Neural progenitor cell (in vitro differentiated cells): ENCODE measurements at regions not wholly inside any gene's neighbourhood (a gene's known extent, or its start where the extent isn't known, plus 50 kb on each side); places are given as distances from the start of the nearest gene placed in this dataset.
A peak's percentile ranks its signal among the peaks of the same experiment; 100 is the strongest.

ENCODE experiments used
- DNase-seq: peaks from one replicate; pipeline ENCODE4 v3.0.0-alpha.2; 2016; ENCODE audit warnings: low spot score
- H2AFZ ChIP-seq: fragments of 200-600 bp; sonication (generic); replicated peaks from 2 replicates; pipeline ENCODE4 v1.6.1; 2016; ENCODE audit warnings: antibody characterized with exemption
- H3F3A ChIP-seq: fragments of 200-600 bp; sonication (generic); 2 replicates; pipeline ENCODE4 v1.6.1; 2016; ENCODE audit warnings: antibody characterized with exemption, low read depth
- H3K27ac ChIP-seq: fragments of 200-600 bp; sonication (generic); 2 replicates; pipeline ENCODE4 v1.5.1; 2016; ENCODE audit warnings: mild to moderate bottlenecking
- H3K27me3 ChIP-seq: fragments of 200-600 bp; sonication (generic); 2 replicates; pipeline ENCODE4 v1.6.1; 2016; ENCODE audit warnings: mild to moderate bottlenecking, moderate library complexity
- H3K36me3 ChIP-seq: fragments of 200-600 bp; sonication (generic); 2 replicates; pipeline ENCODE4 v1.5.1; 2016
- H3K4me1 ChIP-seq: fragments of 200-600 bp; sonication (generic); 2 replicates; pipeline ENCODE4 v1.6.1; 2016; ENCODE audit warnings: mixed run types
- H3K4me2 ChIP-seq: fragments of 200-600 bp; sonication (generic); 2 replicates; pipeline ENCODE4 v1.6.1; 2016
- H3K4me3 ChIP-seq: fragments of 200-600 bp; sonication (generic); 2 replicates; pipeline ENCODE4 v1.5.1; 2016
- H3K79me2 ChIP-seq: fragments of 200-600 bp; sonication (generic); 2 replicates; pipeline ENCODE4 v1.6.1; 2016; ENCODE audit warnings: low read depth
- H3K9ac ChIP-seq: fragments of 200-600 bp; sonication (generic); 2 replicates; pipeline ENCODE4 v1.6.1; 2016
- H3K9me3 ChIP-seq: fragments of 200-600 bp; sonication (generic); 2 replicates; pipeline ENCODE4 v1.5.1; 2016; ENCODE audit warnings: low read depth
- H4K20me1 ChIP-seq: fragments of 200-600 bp; sonication (generic); 2 replicates; pipeline ENCODE4 v1.6.1; 2016; ENCODE audit warnings: low read depth
- H3K27ac Mint-ChIP-seq: 3 replicates; pipeline ENCODE4 v1.8.0; 2021; ENCODE audit warnings: mixed read lengths
- H3K27me3 Mint-ChIP-seq: 2 replicates; pipeline ENCODE4 v1.8.0; 2022; ENCODE audit warnings: low read depth, mild to moderate bottlenecking, inconsistent platforms, moderate library complexity, mixed read lengths; ENCODE audit not compliant: insufficient read depth
- H3K36me3 Mint-ChIP-seq: 3 replicates; pipeline ENCODE4 v1.8.0; 2021; ENCODE audit warnings: mixed read lengths
- H3K4me1 Mint-ChIP-seq: 3 replicates; pipeline ENCODE4 v1.8.0; 2021; ENCODE audit warnings: mixed read lengths
- H3K4me3 Mint-ChIP-seq: 3 replicates; pipeline ENCODE4 v1.8.0; 2021; ENCODE audit warnings: mild to moderate bottlenecking, moderate library complexity, mixed read lengths
- H3K9me3 Mint-ChIP-seq: 3 replicates; pipeline ENCODE4 v1.8.0; 2020; ENCODE audit warnings: mixed read lengths
- CTCF ChIP-seq: fragments of 200-600 bp; sonication (generic); IDR thresholded peaks from 2 replicates; pipeline ENCODE4 v1.5.1; 2017; ENCODE audit warnings: antibody characterized with exemption, mild to moderate bottlenecking
- EZH2 ChIP-seq: fragments of 200-600 bp; sonication (generic); IDR thresholded peaks from 2 replicates; pipeline ENCODE4 v1.6.1; 2017; ENCODE audit warnings: antibody characterized with exemption, mild to moderate bottlenecking, moderate library complexity
- EZH2phosphoT487 ChIP-seq: fragments of 200-600 bp; sonication (generic); IDR thresholded peaks from 2 replicates; pipeline ENCODE4 v1.6.1; 2017; ENCODE audit warnings: antibody characterized with exemption

- peaks cover 14% of the 10 kb centered on the region for H3K4me1 ChIP-seq
- no peak overlapping the region for H3K4me2 ChIP-seq
- H3K27ac ChIP-seq, result no peak overlapping the region
- H3K9me3 ChIP-seq, result no peaks in the 10 kb centered on the region
- H2AFZ ChIP-seq, result peak overlapping the region; percentile 13
- Mint-ChIP-seq H3K27ac (no peak overlapping the region), H3K4me1 (peaks cover 13% of the 10 kb centered on the region), H3K27me3 (peaks cover 3% of the 10 kb centered on the region), H3K36me3 (no peaks in the 10 kb centered on the region), H3K4me3 (no peak overlapping the region), H3K9me3 (no peaks in the 10 kb centered on the region)
- H3K27me3 ChIP-seq, result no peaks in the 10 kb centered on the region
- H3K9ac ChIP-seq, result no peak overlapping the region
- H3F3A ChIP-seq, result no peaks in the 10 kb centered on the region
- no peaks in the 10 kb centered on the region for H3K79me2 ChIP-seq
- TF ChIP-seq EZH2phosphoT487 (no peak), EZH2 (no peak), CTCF (no peak)
- no peaks in the 10 kb centered on the region for H4K20me1 ChIP-seq
- no peak overlapping the region for H3K4me3 ChIP-seq
- no peaks in the 10 kb centered on the region for H3K36me3 ChIP-seq
- DNase-seq, result no peak
Measured at GRCh38 chr16:51734220-51734619, 583.1 kb upstream of the SALL1 start.

DNA sequence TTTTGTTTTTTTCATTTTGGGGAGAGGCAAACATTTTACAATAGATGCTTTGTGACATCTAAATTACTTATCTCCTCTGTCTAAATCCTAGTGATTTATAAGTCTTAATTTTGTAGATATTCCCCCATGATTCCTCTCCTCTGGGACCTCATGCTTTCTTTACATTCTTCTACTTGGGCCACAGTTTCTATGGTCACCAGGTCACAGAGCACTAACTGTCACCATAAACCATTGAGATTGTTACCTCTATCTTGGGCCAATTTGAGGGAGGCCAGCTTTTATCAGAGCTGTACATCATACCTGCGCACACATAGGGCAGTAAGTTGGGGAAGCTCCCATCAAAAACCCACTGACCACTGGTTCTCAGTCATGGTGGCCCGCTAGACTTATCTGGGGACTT lies 582.1 kb upstream of the SALL1 start:
- Histone ChIP-seq H3K27me3 (no peaks in the 10 kb centered on the region), H4K20me1 (no peaks in the 10 kb centered on the region), H3F3A (no peaks in the 10 kb centered on the region), H3K79me2 (no peaks in the 10 kb centered on the region), H3K36me3 (no peaks in the 10 kb centered on the region), H3K4me2 (no peak overlapping the region), H3K9ac (no peak overlapping the region), H3K9me3 (no peaks in the 10 kb centered on the region), H3K27ac (no peak overlapping the region), H3K4me1 (peaks cover 14% of the 10 kb centered on the region), H2AFZ (no peak overlapping the region), H3K4me3 (no peak overlapping the region)
- Mint-ChIP-seq H3K9me3 (no peaks in the 10 kb centered on the region), H3K4me1 (peaks cover 13% of the 10 kb centered on the region), H3K36me3 (no peaks in the 10 kb centered on the region), H3K4me3 (no peak overlapping the region), H3K27me3 (peaks cover 3% of the 10 kb centered on the region), H3K27ac (no peak overlapping the region)
- no peak for DNase-seq
- no peak for TF ChIP-seq CTCF
- TF ChIP-seq EZH2phosphoT487, result no peak
- TF ChIP-seq EZH2, result no peak

DNA sequence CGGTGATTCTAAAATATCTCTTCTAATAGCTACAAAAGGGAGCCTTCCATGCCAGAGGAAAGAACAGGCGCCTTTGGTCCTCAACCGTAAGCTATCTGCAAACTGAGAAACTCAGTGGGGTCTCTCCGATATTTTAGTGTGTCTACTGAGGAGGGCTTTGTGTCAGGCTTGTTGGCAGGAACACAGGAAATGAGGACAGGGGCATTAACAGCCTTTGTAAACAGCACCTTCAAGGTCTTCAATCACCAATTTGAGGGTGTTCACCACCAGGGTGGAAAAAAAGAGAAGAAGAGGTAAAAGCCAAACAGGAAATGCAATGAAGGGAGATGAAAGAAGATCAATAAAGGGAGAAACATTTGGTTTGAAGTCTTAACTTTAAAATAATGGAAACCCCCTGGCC lies 580.1 kb upstream of the SALL1 start:
- H3K9me3 Mint-ChIP-seq, result peaks cover 8% of the 10 kb centered on the region
- peaks cover 11% of the 10 kb centered on the region for H3K9me3 ChIP-seq
- no peak for DNase-seq
- no peak overlapping the region for H2AFZ ChIP-seq
- peaks cover 14% of the 10 kb centered on the region for H3K4me1 ChIP-seq
- H3K4me2 ChIP-seq, result no peak overlapping the region
- H3K79me2 ChIP-seq, result no peaks in the 10 kb centered on the region
- H3K36me3 ChIP-seq, result no peaks in the 10 kb centered on the region
- no peaks in the 10 kb centered on the region for H3K27me3 ChIP-seq
- no peak overlapping the region for H3K27ac Mint-ChIP-seq
- no peaks in the 10 kb centered on the region for H3K36me3 Mint-ChIP-seq
- no peaks in the 10 kb centered on the region for H3F3A ChIP-seq
- H3K27ac ChIP-seq, result no peak overlapping the region
- no peak overlapping the region for H3K9ac ChIP-seq
- H3K27me3 Mint-ChIP-seq, result no peaks in the 10 kb centered on the region
- no peak overlapping the region for H3K4me3 ChIP-seq
- no peaks in the 10 kb centered on the region for H4K20me1 ChIP-seq
- TF ChIP-seq CTCF (no peak), EZH2phosphoT487 (no peak), EZH2 (no peak)
- H3K4me1 Mint-ChIP-seq, result peaks cover 13% of the 10 kb centered on the region
- no peak overlapping the region for H3K4me3 Mint-ChIP-seq
